EL (cell line): ENCODE measurements at regions not wholly inside any gene's neighbourhood (a gene's known extent, or its start where the extent isn't known, plus 50 kb on each side); places are given as distances from the start of the nearest gene placed in this dataset.

ENCODE experiments used
- DNase-seq: peaks from one replicate; pipeline ENCODE4 v3.0.0-alpha.2; 2016

- no peak for DNase-seq
Measured at GRCh38 chrX:45975633-45976032, 569.6 kb downstream of the ZNF674 start.

DNA sequence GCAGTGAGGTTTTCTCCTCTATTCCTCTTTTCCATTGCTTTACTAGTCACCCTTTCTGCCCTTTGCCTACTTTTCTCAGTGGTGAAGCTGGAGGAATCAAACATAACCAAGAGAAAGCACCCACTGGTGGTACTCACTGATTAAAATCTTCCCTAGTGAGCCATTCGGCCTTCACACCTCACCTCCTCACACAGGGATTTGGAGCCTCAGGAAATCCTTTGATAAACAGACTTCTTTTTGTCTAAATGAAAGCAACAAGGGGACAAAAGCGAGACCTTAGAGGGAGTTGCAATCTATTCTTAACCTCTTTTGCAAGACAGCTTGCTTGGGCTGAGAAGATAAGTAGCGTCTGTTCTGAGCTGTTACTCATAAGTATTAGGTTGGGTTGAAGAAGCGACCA lies 572.6 kb downstream of the ZNF674 start:
- DNase-seq: no peak

GRCh38 chrX:45959567-45959966 lies 585.7 kb downstream of the ZNF674 start:
- DNase-seq: no peak

- no peak for DNase-seq
Measured at GRCh38 chrX:45956191-45956870, 588.9 kb downstream of the ZNF674 start.

DNA sequence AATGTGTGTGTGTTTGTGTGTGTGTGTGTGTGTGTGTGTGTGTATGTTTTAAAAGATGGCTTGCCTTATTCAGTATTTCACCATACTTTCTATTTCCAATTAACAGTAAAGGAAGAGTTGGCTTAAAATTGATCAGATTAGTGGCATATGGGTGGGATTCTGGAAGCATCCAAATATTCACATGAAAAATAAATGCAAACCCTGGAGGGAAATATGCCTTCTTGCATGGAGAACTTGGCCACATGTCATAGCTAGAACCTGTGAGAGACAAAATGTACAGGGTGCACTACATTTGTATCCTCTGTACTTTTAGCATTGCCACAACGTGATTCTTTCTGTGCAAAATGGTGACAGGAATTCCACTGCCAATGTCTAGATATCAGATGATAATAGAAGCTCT lies 589.6 kb downstream of the ZNF674 start:
- DNase-seq: no peak

GRCh38 chrX:45954026-45954425 lies 591.2 kb downstream of the ZNF674 start:
- DNase-seq: no peak

DNA sequence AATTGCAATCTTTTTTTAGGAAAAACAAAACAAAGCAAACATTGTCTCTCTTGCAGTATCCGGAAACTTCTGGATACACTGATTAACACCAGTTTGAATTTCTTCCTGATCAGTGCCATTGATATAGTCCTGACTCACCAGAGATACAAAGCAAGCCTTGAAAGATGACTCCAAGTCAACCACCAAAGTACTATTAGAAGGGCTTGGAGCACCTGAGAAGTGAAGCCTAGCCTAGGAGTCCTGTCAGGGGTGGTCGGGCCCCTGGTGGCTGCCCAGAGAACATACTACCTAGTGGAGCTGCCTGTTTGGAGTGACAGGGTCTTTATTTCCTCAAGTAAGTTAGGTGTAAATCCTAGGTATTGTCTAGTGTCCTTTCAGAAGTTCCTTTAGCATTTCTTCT lies 593.2 kb downstream of the ZNF674 start:
- DNase-seq: no peak

DNA sequence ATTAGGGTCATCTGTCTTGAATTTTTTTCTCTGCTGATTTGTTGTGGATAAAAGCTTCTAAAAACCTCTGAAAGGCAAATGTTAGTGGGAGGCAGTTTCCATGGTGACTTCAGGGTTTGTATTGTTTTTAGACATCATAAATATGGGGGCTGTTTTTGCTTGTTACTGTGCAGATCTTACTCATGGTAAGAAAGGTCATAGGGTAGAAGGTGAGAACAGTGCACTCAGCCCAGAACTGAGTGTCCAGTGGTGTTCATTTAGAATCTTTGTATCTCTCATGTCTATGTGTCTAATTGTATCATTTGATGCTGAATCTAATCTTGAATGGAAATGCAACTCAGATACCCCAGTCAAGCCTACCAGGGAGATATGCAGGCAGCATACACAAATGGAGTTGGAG lies 609.8 kb downstream of the ZNF674 start:
- DNase-seq: no peak

DNA sequence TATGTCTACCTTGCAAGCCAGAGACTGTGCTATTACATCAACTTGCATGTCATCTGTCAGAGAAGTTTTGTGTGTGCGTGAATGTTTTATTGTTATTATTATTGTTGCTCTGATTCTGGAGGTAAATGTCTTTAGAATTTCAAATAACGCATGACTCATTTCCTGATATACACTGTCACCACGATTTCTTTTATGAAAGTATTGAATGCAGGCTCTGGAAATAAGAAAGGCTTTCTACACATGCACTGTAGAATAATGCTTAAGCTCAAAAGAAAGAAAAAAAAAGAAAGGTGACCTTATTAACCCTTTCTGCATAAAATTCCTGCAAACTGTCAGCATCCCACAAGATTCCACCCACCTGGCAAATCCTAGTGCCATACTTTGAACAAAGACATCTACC lies 632.9 kb downstream of the ZNF674 start:
- DNase-seq: no peak

GRCh38 chrX:45907786-45908185 lies 637.4 kb downstream of the ZNF674 start:
- no peak for DNase-seq

- DNase-seq: no peak
Measured at GRCh38 chrX:45903781-45904201, 641.4 kb downstream of the ZNF674 start.

- DNase-seq: peak; percentile 21
Measured at GRCh38 chrX:45900766-45901615, 644.2 kb downstream of the ZNF674 start.

DNA sequence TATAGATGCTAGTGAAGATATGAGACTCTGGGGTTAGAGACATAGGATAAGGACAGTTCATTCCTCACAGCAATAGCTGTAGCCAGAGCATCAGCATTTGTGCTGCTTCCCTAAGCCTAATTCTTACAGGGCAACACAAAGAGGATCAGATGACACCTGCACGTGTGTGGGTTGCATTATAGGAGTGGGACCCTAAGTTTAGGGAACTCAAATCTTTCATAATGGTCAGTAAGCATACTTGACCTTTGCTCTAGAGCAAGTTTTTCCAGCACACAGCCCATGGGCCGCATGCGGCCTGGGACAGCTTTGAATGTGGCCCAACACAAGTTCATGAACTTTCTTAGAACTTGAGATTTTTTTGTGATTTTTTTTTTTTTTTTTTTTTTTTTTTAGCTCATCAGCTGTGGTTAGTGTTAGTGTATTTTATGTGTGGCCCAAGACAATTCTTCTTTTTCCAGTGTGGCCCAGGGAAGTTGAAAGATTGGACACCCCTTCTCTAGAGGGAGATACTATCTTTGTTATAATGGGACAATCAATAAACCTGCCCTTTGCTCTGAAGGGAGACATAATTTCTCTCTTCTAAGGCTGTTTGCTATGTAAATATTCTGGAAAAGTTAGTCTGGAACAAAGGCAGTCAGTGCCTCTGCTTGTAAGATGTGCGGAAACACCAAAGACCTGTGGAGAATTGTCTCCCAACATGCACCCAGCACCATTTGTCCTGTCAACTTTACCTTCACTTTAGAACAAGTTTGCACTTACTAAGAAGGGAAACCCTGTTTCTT lies 650.2 kb downstream of the ZNF674 start:
- DNase-seq: no peak

DNA sequence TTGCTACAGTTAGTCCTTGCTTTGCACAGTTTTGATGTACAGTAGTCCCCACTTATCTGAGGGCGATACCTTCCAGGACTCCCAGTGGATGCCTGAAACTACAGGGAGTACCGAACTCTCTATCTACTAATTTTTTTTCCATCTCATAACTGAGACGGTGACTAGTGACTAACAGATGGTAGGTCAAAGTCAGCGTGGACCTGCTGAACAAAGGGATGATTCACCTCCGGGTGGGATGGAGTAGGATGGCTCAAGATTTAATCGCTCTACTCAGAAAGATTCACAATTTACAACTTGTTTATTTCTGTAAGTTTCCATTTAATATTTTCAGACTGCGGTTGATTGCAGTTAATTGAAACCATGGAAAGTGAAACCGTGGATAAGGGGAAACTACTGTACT lies 655.8 kb downstream of the ZNF674 start:
- peak; percentile 57 for DNase-seq

DNA sequence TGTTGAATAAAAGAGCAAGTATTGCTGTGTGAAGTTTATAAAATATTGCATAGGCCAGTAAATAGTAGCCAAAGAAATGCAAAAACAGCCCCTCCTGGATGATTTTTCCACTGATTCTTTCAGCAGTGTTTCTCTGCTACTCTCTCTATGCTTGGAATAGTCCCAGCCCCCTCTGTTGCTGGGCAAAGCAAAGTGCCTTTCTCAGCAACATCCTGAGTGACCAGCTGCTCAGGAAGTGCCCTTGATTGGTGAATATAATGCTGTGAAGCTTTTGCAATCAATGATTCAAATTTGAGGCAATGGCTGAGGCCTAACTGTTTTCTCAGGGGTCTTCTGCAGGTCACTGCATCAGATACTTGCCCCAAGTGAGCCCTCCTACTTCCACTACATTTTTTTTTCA lies 656.7 kb downstream of the ZNF674 start:
- no peak for DNase-seq

- no peak for DNase-seq
Measured at GRCh38 chrX:45885931-45886330, 659.3 kb downstream of the ZNF674 start.

GRCh38 chrX:45879512-45879911 lies 665.7 kb downstream of the ZNF674 start:
- DNase-seq: no peak

DNA sequence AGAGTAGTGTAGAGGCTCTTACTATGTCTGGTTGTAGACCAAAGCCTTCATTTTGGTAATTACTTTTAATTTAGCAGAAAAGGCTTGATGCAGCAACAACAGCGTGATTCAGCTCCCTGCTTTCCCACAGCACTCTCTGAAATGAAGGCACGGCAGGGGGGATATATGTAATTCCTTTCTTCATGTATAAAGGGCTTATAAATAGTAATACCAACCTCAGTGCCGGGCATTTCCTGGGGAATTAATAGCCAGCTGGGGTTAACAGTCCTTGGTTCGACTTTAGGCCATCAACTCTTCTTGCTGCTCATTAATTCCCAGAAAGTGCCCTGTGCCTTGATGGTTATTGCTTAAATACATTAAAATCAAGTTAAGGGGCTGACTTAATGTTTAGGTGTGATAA lies 669.0 kb downstream of the ZNF674 start:
- DNase-seq: no peak

DNA sequence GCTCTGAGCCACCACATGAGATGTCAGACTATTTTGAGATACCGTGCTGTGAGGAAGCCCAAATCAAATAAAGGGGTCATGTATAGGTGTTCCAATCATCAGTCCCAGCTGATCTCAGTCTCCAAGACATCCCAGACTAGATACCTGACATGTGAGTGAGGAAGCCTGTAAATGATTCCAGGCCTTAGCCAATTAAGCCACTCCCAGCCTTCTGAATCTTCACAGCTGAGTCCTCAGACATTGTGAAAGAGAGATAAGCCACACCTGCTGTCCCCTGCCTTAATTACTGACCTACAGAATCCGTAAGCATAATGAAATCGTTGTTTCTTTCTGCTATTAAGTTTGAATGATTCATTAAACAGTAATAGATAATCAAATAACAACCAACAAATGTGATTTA lies 671.4 kb downstream of the ZNF674 start:
- DNase-seq: no peak

DNA sequence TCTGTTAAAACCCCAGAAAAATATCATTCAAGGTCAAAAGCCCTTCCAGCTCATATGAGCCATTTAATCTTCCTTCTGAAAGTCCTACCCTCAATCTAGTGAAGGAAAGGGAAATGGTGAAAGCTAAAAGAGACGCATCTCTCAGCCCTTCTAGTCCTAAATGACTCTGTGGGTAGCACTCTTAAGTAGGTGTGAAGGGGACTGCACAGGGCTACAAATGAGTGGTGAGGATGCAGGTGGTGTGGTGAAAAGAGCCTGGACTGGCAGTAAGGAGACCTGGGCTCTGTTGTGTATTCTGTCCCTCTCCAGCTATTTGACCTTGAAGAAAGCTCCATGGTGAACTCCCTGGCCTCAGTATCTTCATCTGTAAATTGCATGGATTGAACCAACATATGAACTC lies 671.8 kb upstream of the DIPK2B start:
- DNase-seq: no peak

GRCh38 chrX:45868425-45868824 lies 667.7 kb upstream of the DIPK2B start:
- no peak for DNase-seq

GRCh38 chrX:45862801-45863200 lies 662.1 kb upstream of the DIPK2B start:
- DNase-seq: no peak

GRCh38 chrX:45860450-45860849 lies 659.8 kb upstream of the DIPK2B start:
- no peak for DNase-seq

DNA sequence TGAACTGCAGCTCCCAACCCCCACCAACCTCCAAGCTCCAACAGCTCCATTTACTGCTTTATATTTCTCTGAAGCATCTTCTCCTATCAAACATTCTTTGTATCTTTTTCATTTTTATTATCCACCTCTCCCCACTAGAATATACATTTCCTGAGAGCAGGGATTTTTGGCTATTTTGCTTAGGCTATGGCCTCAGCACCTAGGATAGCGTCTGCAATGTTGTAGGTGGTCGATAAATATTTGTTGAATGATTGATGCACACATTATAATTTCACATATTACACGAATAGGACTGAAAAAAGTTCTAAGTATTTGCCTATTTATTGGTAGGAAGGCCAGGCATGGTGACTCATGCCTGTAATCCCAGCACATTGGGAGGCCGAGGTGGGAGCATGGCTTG lies 658.7 kb upstream of the DIPK2B start:
- no peak for DNase-seq
